PC-9 (cell line): ENCODE measurements at regions not wholly inside any gene's neighbourhood (a gene's known extent, or its start where the extent isn't known, plus 50 kb on each side); places are given as distances from the start of the nearest gene placed in this dataset.

ENCODE experiments used
- BruUV-seq: library from RNA; stranded (reverse); fragments of 400-500 nt; replicated peaks from 2 replicates; lab custom pipeline; 2021; lab: Mats Ljungman, UMichigan
- CTCF ChIA-PET: fragments of 300-600 bp; sonication (Branson Sonifier 250); formaldehyde crosslinking; loops from one replicate; lab custom pipeline; 2022; ENCODE audit warnings: antibody characterized with exemption; lab: Charles Lee
- POLR2A ChIA-PET: fragments of 300-600 bp; sonication (Branson Sonifier 250); formaldehyde crosslinking; loops from one replicate; lab custom pipeline; 2022; ENCODE audit warnings: antibody characterized with exemption; ENCODE audit not compliant: unreplicated experiment; lab: Charles Lee
- DNase-seq, 2 experiments: peaks; one replicate each; pipeline versions ENCODE4 v3.0.0 to v3.0.0-alpha.2; 2015 to 2022; ENCODE audit warnings: mixed read lengths in 1 of 2
- H2AFZ ChIP-seq: fragments of 200-600 bp; sonication (generic); 2 replicates; pipeline ENCODE4 v1.8.1; 2017; ENCODE audit warnings: antibody characterized with exemption
- H3F3A ChIP-seq: fragments of 200-600 bp; sonication (generic); 2 replicates; pipeline ENCODE4 v1.8.1; 2017; ENCODE audit warnings: antibody characterized with exemption, mild to moderate bottlenecking, low read depth; ENCODE audit not compliant: insufficient read depth
- H3K27ac ChIP-seq: fragments of 200-600 bp; sonication (generic); 2 replicates; pipeline ENCODE4 v1.6.1; 2016; ENCODE audit warnings: mixed run types
- H3K27me3 ChIP-seq: fragments of 200-600 bp; sonication (generic); 2 replicates; pipeline ENCODE4 v1.6.1; 2016; ENCODE audit warnings: low read depth, mixed run types; ENCODE audit not compliant: insufficient read depth
- H3K36me3 ChIP-seq: fragments of 200-600 bp; sonication (generic); 2 replicates; pipeline ENCODE4 v1.6.1; 2016; ENCODE audit warnings: low read depth, mixed run types
- H3K4me1 ChIP-seq: fragments of 200-600 bp; sonication (generic); replicated peaks from 2 replicates; pipeline ENCODE4 v1.6.1; 2016; ENCODE audit warnings: mixed run types; ENCODE audit not compliant: insufficient read depth
- H3K4me2 ChIP-seq: fragments of 200-600 bp; sonication (generic); 2 replicates; pipeline ENCODE4 v1.6.1; 2017; ENCODE audit warnings: mixed run types
- H3K4me3 ChIP-seq: fragments of 200-600 bp; sonication (generic); 2 replicates; pipeline ENCODE4 v1.6.1; 2016; ENCODE audit warnings: mixed run types
- H3K79me2 ChIP-seq: fragments of 200-600 bp; sonication (generic); 2 replicates; pipeline ENCODE4 v1.6.1; 2017; ENCODE audit warnings: low read depth, mixed run types
- H3K9me2 ChIP-seq: fragments of 200-600 bp; sonication (generic); 2 replicates; pipeline ENCODE4 v1.8.1; 2017; ENCODE audit warnings: mild to moderate bottlenecking; ENCODE audit not compliant: insufficient read depth
- H3K9me3 ChIP-seq: fragments of 200-600 bp; sonication (generic); 2 replicates; pipeline ENCODE4 v1.8.1; 2016; ENCODE audit warnings: low read depth; ENCODE audit not compliant: insufficient read depth
- H4K20me1 ChIP-seq: fragments of 200-600 bp; sonication (generic); 2 replicates; pipeline ENCODE4 v1.8.1; 2017; ENCODE audit not compliant: insufficient read depth
- EZH2 ChIP-seq: fragments of 200-600 bp; sonication (generic); IDR thresholded peaks from 2 replicates; pipeline ENCODE4 v1.8.0; 2017; ENCODE audit warnings: antibody characterized with exemption, low read depth
- intact Hi-C: fragments of 100-400 bp; cut with micrococcal nuclease; formaldehyde crosslinking; loops from one replicate; pipeline ENCODE4 v1.10.0; 2022; ENCODE audit not compliant: unreplicated experiment
- TF ChIP-seq, protein P1 (sequence below): fragments of 200-600 bp; sonication (generic); conservative IDR thresholded peaks from 2 replicates; pipeline ENCODE4 v1.6.1; 2017; ENCODE audit warnings: mixed run types, antibody characterized with exemption, mild to moderate bottlenecking, moderate library complexity

DNA sequence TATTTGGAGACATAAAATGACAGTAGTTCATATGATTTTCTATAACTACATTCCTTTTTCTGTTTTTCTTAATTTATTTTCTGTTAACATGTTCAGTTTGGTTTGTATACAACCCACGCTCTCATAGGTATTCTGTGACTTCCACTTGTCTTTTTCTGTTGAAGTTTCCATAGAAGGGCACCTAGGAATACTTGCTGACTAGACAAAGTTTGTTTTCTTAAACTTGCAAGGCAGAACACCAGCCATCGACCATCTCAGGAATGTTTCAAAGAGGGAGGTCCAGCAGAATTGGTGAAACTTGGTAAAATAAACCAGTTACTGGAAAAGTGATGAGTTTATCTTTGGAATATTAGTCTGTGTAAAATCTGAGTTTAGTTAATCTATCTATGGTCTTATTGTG, 403.2 kb upstream of the CADM2 start:
- intact Hi-C loops = no loop called here
- POLR2A ChIA-PET = no interaction called here
- no peak for DNase-seq
- Histone ChIP-seq H3K36me3 (no peaks in the 10 kb centered on the region), H3K27me3 (no peaks in the 10 kb centered on the region), H3K79me2 (no peaks in the 10 kb centered on the region), H3K4me3 (no peak overlapping the region), H3K9me2 (no peaks in the 10 kb centered on the region), H3K27ac (no peak overlapping the region), H2AFZ (no peak overlapping the region), H3K4me2 (no peak overlapping the region), H4K20me1 (no peaks in the 10 kb centered on the region), H3K9me3 (no peaks in the 10 kb centered on the region), H3F3A (no peaks in the 10 kb centered on the region), H3K4me1 (no peaks in the 10 kb centered on the region)
- CTCF ChIA-PET = no interaction called here
- no TSS peak for BruUV-seq
- no peak for TF ChIP-seq EZH2
- TF ChIP-seq, protein P1, sequence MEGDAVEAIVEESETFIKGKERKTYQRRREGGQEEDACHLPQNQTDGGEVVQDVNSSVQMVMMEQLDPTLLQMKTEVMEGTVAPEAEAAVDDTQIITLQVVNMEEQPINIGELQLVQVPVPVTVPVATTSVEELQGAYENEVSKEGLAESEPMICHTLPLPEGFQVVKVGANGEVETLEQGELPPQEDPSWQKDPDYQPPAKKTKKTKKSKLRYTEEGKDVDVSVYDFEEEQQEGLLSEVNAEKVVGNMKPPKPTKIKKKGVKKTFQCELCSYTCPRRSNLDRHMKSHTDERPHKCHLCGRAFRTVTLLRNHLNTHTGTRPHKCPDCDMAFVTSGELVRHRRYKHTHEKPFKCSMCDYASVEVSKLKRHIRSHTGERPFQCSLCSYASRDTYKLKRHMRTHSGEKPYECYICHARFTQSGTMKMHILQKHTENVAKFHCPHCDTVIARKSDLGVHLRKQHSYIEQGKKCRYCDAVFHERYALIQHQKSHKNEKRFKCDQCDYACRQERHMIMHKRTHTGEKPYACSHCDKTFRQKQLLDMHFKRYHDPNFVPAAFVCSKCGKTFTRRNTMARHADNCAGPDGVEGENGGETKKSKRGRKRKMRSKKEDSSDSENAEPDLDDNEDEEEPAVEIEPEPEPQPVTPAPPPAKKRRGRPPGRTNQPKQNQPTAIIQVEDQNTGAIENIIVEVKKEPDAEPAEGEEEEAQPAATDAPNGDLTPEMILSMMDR = no peak

DNA sequence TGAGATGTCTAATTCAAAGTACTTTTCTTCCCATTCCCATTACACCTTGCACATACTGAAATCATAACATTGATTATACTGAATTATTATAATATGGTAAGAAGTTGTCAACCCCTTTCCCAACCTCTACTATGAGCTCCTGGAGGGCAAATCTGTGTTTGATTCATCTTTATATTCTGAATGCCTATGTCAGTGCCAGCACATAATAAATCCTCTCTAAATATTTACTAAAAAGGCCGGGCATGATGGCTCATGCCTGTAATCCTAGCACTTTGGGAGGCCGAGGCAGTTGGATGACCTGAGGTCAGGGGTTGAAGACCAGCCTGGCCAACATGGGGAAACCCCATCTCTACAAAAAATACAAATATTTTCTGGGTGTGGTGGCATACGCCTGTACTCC, 392.5 kb upstream of the CADM2 start:
- Histone ChIP-seq H3K4me3 (no peak overlapping the region), H3K4me2 (no peak overlapping the region), H3K9me2 (no peaks in the 10 kb centered on the region), H3K4me1 (no peaks in the 10 kb centered on the region), H3K9me3 (no peaks in the 10 kb centered on the region), H3F3A (no peaks in the 10 kb centered on the region), H4K20me1 (no peaks in the 10 kb centered on the region), H3K27ac (no peak overlapping the region), H2AFZ (no peak overlapping the region), H3K27me3 (no peaks in the 10 kb centered on the region), H3K79me2 (no peaks in the 10 kb centered on the region), H3K36me3 (no peaks in the 10 kb centered on the region)
- intact Hi-C loops = no loop called here
- no TSS peak for BruUV-seq
- no peak for TF ChIP-seq EZH2
- TF ChIP-seq, protein P1 = no peak
- ChIA-PET CTCF (no interaction called here), POLR2A (no interaction called here)
- DNase-seq = no peak

DNA sequence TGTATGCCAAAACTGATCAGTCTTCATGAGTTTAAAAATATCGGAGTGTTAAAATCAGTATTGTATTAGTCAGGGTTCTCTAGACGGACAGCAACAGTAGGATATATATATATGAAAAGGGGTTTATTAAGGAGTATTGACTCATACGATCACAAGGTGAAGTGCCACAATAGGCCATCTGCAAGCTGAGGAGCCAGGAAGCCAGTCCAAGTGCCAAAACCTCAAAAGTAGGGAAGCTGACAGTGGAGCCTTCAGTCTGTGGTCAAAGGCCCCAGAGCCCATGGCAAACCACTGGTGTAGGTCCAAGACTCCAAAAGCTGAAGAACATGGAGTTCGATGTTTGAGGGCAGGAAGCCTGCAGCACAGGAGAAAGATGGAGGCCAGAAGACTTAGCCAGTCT, 391.0 kb upstream of the CADM2 start:
- Histone ChIP-seq H3F3A (no peaks in the 10 kb centered on the region), H3K4me2 (no peak overlapping the region), H3K36me3 (no peaks in the 10 kb centered on the region), H3K27ac (no peak overlapping the region), H3K4me3 (no peak overlapping the region), H2AFZ (no peak overlapping the region), H4K20me1 (no peaks in the 10 kb centered on the region), H3K9me2 (no peaks in the 10 kb centered on the region), H3K9me3 (no peaks in the 10 kb centered on the region), H3K79me2 (no peaks in the 10 kb centered on the region), H3K4me1 (no peaks in the 10 kb centered on the region), H3K27me3 (no peaks in the 10 kb centered on the region)
- CTCF ChIA-PET = no interaction called here
- DNase-seq = no peak
- TF ChIP-seq EZH2 = no peak
- TF ChIP-seq, protein P1 = no peak
- intact Hi-C loops = no loop called here
- POLR2A ChIA-PET = no interaction called here
- no TSS peak for BruUV-seq
